Stimulated activated CD4-positive, alpha-beta T cell treated with anti-CD3 and anti-CD28 coated beads, Interleukin-4, amount 100 ng/mL, for 48 hours (primary cell): ENCODE measurements at regions not wholly inside any gene's neighbourhood (a gene's known extent, or its start where the extent isn't known, plus 50 kb on each side); places are given as distances from the start of the nearest gene placed in this dataset.
"Not testable (repeated sequence)": the region's sequence is repeated elsewhere in the genome, so short reads cannot be mapped to it uniquely, and the experiment has no call there.

Experiments
- DNase-seq, 2 donors: peaks; one replicate each; pipeline ENCODE4 v3.0.0-alpha.2; 2020; ENCODE audit warnings: low read depth in 2 of 2

GRCh38 chr7:119572132-119572531, 700.8 kb upstream of the KCND2 start:
- DNase-seq: no peak

DNA sequence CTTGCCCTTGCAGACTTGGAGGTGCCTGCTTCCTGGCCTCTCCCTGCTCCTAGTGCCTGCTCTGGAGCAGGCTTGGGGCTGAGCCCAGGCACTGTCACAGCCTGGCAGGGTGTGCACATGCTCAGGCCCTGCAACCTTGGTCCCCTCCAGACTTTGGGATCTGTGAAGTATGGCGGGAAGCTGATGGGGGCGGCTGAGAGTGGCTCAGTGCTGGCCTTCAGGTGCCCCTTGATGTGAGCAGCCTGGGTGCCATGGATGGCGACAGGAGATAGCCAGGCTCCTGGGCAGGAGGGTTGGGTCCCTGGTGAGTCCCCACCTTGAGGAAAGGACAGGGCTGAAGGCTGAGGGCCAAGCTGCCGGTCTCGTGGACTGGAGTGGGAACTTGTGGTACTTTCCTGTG, 700.4 kb upstream of the KCND2 start:
- DNase-seq: no peak

GRCh38 chr7:119578116-119578515, 694.9 kb upstream of the KCND2 start:
- DNase-seq: no peak

- DNase-seq: no peak
Observed at GRCh38 chr7:119594956-119595355, 678.0 kb upstream of the KCND2 start.

DNA sequence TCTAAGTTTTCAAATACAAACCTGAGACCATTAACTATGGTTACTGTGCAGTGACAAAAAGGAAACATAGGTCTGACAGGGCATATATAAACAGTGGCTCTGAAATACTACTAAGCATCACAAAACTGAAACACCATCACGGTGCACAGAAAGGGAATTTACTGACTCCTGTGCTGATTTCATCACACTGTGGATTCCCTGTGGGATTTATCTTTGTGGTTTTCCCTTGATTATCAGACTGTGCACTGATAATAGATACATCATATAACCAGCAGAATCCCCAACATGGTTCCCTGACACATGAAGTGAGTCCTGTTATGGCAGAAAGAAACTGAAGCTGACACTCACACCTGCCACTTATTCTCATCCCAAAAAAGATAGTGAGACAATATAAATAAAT, 676.3 kb upstream of the KCND2 start:
- no peak for DNase-seq

GRCh38 chr7:119606297-119606696, 666.7 kb upstream of the KCND2 start:
- DNase-seq: no peak

- DNase-seq: no peak
Observed at GRCh38 chr7:119620769-119621168, 652.2 kb upstream of the KCND2 start.

DNA sequence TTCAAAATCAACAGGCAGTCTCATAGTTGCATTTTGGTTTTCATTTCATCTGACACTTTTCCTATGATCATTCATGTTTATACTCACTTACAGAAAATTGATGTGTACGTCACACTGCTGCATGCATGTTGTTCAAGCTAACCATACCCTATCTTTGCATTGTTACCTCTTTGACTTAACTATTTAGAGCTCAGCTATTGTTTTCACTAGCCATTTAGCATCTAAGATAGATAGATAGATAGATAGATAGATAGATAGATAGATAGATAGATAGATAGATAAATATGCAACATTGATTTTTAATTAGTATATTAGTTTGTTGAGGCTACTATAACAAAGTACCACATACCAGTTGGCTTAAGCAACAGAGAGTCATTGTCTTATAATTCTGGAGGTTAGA, 649.5 kb upstream of the KCND2 start:
- no peak for DNase-seq

GRCh38 chr7:119630406-119630969, 642.5 kb upstream of the KCND2 start:
- no peak for DNase-seq

GRCh38 chr7:119633812-119634211, 639.2 kb upstream of the KCND2 start:
- DNase-seq: not testable (repeated sequence)

- DNase-seq: no peak
Observed at GRCh38 chr7:119640326-119640725, 632.6 kb upstream of the KCND2 start.

- DNase-seq: no peak
Observed at GRCh38 chr7:119640861-119641260, 632.1 kb upstream of the KCND2 start.

GRCh38 chr7:119643558-119643957, 629.4 kb upstream of the KCND2 start:
- no peak for DNase-seq

GRCh38 chr7:119647286-119647685, 625.7 kb upstream of the KCND2 start:
- no peak for DNase-seq

- not testable (repeated sequence) for DNase-seq
Observed at GRCh38 chr7:119648752-119649151, 624.2 kb upstream of the KCND2 start.

- no peak for DNase-seq
Observed at GRCh38 chr7:119660080-119660479, 612.9 kb upstream of the KCND2 start.

DNA sequence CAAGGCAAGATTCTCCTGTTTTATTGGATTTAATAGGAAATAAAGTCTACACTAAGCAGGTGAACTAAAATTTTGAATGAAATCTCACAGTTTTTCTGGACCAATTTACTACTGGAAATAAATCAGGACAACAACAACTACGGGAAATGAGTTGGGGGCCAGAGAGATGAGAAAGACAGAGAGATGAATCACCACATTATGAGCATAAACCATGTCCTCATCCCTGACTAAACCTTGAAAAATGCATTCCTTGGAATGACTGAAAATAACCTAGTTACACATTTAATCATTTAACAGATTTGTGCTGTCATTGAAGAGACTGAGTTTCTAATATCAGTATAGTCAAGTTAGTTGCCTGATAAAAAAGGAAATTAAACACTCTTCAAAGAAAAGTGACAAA, 608.4 kb upstream of the KCND2 start:
- DNase-seq: no peak

- no peak for DNase-seq
Observed at GRCh38 chr7:119665796-119666195, 607.2 kb upstream of the KCND2 start.

- DNase-seq: no peak
Observed at GRCh38 chr7:119681336-119681735, 591.6 kb upstream of the KCND2 start.

DNA sequence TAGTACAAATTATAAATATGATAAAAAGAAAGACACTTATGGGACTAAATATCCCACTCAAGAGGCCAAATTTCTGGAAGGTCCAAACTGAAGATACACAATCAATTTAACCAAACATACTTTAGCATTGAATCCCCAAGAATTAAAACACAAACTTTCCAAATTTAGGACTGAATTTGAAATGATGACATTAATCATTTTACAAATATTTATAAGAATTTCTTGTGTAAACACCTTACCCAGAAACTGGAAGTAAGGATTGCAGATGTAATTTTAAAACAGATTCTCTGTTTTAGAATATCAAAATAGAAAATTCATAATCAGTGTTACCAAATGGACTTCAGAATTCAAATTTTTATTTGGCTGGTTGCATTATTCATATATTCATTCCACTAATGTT, 588.2 kb upstream of the KCND2 start:
- DNase-seq: no peak

DNA sequence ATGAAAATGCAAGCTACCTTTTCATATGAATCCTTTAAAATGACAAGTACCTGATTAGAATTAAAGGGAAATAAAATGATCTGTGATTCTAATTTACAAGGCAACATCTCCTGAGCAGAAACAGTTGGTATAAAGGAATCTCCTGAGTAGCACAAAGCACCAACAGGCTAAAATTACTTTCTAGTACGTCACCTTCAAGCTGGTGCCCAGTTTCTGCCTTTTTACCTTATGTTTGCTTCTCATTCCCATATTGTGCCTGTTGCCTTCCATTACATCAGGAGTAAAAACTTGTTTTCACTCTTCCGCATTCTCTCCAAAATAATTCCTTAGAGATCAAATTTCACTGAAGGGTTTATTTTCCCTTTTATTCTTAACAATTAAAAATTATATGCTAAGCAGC, 587.1 kb upstream of the KCND2 start:
- no peak for DNase-seq

DNA sequence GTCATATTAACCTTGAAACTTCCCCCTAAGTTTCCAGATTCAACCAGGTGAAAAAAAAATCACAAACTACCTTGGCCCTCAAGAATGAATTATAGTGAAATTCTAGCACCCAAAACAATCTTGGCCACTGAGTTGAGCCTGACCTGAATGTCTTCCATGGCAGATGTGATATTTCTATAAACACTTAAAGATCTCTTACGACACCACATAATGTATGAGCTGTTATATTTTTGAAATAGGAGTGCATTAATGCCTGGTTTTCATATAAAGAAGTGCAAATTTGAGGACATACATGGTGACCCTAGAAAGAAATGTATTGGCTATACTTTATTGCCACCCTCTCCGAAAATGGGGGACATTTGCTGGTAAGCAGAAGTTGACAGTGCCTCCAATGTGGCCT, 584.1 kb upstream of the KCND2 start:
- no peak for DNase-seq

GRCh38 chr7:119692541-119692940, 580.4 kb upstream of the KCND2 start:
- no peak for DNase-seq

- no peak for DNase-seq
Observed at GRCh38 chr7:119694506-119694905, 578.5 kb upstream of the KCND2 start.

DNA sequence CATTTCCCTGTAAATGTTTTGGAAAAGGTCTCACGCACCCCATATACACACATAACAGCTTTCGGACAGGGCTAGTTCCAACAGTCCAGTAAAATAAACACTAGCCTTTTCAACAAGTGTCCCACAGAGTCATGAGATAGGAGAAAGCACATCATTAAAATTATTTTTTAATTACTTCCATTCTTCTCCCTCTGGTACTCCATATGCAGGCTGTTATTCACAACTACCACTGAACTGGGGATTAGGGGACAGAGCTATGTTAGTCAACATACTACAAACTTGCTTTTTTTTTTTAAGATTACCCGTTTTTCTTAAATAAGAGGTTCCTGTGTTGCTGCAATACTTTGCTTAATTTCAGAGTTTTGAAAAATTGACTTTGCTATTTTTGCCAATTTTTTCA, 576.6 kb upstream of the KCND2 start:
- DNase-seq: no peak
